Caco-2 (cell line): ENCODE measurements at regions not wholly inside any gene's neighbourhood (a gene's known extent, or its start where the extent isn't known, plus 50 kb on each side); places are given as distances from the start of the nearest gene placed in this dataset.

ENCODE experiments used
- BruUV-seq: library from RNA; stranded (reverse); fragments of 400-500 nt; replicated peaks from 2 replicates; lab custom pipeline; 2021; lab: Mats Ljungman, UMichigan
- CTCF ChIA-PET: fragments of 300-600 bp; sonication (Branson Sonifier 250); formaldehyde crosslinking; loops from one replicate; lab custom pipeline; 2022; ENCODE audit warnings: antibody characterized with exemption; lab: Charles Lee
- POLR2A ChIA-PET: fragments of 300-600 bp; sonication (Branson Sonifier 250); formaldehyde crosslinking; loops from one replicate; lab custom pipeline; 2022; ENCODE audit warnings: antibody characterized with exemption; lab: Charles Lee
- DNase-seq, 2 experiments: peaks; one replicate each; pipeline versions ENCODE4 v3.0.0 to v3.0.0-alpha.2; 2020 to 2022
- H3K27me3 ChIP-seq: replicated peaks from 2 replicates; pipeline ENCODE4 v1.6.0; 2011; ENCODE audit warnings: low read length; ENCODE audit not compliant: control insufficient read depth, insufficient read depth
- H3K36me3 ChIP-seq: 2 replicates; pipeline ENCODE4 v1.5.1; 2011; ENCODE audit warnings: low read length; ENCODE audit not compliant: control insufficient read depth, insufficient read depth
- H3K4me1 ChIP-seq: fragments of 250-450 bp; sonication (Bioruptor Pico); 2 replicates; pipeline ENCODE4 v1.5.1; 2020; ENCODE audit warnings: mild to moderate bottlenecking
- H3K4me3 ChIP-seq: 2 replicates; pipeline ENCODE4 v1.5.1; 2011; ENCODE audit warnings: low read depth, mild to moderate bottlenecking, control low read depth, low read length
- H3K9me3 ChIP-seq: fragments of 250-450 bp; sonication (Bioruptor Pico); 2 replicates; pipeline ENCODE4 v1.5.1; 2020; ENCODE audit warnings: mild to moderate bottlenecking, moderate library complexity
- H3K27ac Mint-ChIP-seq: one replicate; pipeline ENCODE4 v1.8.0; 2022; ENCODE audit warnings: mixed read lengths; ENCODE audit not compliant: unreplicated experiment
- H3K27me3 Mint-ChIP-seq: one replicate; pipeline ENCODE4 v1.8.0; 2022; ENCODE audit warnings: mixed read lengths; ENCODE audit not compliant: insufficient read depth, unreplicated experiment
- H3K36me3 Mint-ChIP-seq: one replicate; pipeline ENCODE4 v1.8.0; 2022; ENCODE audit warnings: mild to moderate bottlenecking, mixed read lengths; ENCODE audit not compliant: insufficient read depth, unreplicated experiment
- H3K4me1 Mint-ChIP-seq: one replicate; pipeline ENCODE4 v1.8.0; 2022; ENCODE audit warnings: low read depth, mixed read lengths; ENCODE audit not compliant: unreplicated experiment
- H3K4me3 Mint-ChIP-seq: one replicate; pipeline ENCODE4 v1.8.0; 2022; ENCODE audit warnings: mild to moderate bottlenecking, moderate library complexity, mixed read lengths; ENCODE audit not compliant: unreplicated experiment
- H3K9me3 Mint-ChIP-seq: one replicate; pipeline ENCODE4 v1.8.0; 2022; ENCODE audit warnings: mixed read lengths; ENCODE audit not compliant: unreplicated experiment
- intact Hi-C: fragments of 100-400 bp; cut with micrococcal nuclease; formaldehyde crosslinking; loops from one replicate; pipeline ENCODE4 v1.10.0; 2022; ENCODE audit not compliant: unreplicated experiment
- TF ChIP-seq, protein P1 (sequence below), 2 experiments: fragments of 200-600 bp in 1 of 2; IDR thresholded peaks; 1 replicate in 1 of 2; 2 replicates in 1 of 2; pipeline versions ENCODE4 v1.5.1 to v1.8.0; 2011 to 2022; ENCODE audit warnings: antibody characterized with exemption in 1 of 2, control low read depth in 1 of 2, inconsistent platforms in 1 of 2, low read depth in 1 of 2, low read length in 1 of 2, mild to moderate bottlenecking in 1 of 2, moderate library complexity in 1 of 2; ENCODE audit not compliant: insufficient read depth in 1 of 2, severe bottlenecking in 1 of 2, unreplicated experiment in 1 of 2

DNA sequence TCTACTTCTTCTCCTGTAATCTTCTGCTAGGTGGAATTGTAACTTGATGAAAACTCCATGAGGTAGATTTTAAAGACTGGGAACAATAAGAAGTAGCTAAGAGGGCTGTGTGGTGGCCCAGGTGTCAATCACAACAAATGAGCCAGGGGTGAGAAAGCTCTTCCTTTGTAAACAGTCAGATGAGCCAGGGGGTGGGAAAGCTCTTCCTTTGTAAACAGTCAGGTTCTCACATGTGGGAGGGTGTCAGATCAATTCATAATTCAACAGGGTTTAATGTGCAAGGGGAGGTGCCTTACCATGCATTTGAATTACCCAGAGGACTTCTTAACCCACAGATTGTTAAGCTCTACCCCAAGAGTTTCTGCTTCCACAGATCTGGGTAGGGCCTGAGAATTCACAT is 312.4 kb upstream of the AUTS2 start:
- BruUV-seq = no TSS peak
- TF ChIP-seq, protein P1, sequence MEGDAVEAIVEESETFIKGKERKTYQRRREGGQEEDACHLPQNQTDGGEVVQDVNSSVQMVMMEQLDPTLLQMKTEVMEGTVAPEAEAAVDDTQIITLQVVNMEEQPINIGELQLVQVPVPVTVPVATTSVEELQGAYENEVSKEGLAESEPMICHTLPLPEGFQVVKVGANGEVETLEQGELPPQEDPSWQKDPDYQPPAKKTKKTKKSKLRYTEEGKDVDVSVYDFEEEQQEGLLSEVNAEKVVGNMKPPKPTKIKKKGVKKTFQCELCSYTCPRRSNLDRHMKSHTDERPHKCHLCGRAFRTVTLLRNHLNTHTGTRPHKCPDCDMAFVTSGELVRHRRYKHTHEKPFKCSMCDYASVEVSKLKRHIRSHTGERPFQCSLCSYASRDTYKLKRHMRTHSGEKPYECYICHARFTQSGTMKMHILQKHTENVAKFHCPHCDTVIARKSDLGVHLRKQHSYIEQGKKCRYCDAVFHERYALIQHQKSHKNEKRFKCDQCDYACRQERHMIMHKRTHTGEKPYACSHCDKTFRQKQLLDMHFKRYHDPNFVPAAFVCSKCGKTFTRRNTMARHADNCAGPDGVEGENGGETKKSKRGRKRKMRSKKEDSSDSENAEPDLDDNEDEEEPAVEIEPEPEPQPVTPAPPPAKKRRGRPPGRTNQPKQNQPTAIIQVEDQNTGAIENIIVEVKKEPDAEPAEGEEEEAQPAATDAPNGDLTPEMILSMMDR (IDR thresholded peaks at IDR 0.05; ENCODE audit: insufficient read depth in 1 of 2, low read depth in 1 of 2, low read length in 1 of 2, severe bottlenecking in 1 of 2, unreplicated experiment in 1 of 2) = no peak
- H3K36me3 Mint-ChIP-seq = no peaks in the 10 kb centered on the region
- DNase-seq = no peak
- no peaks in the 10 kb centered on the region for H3K27me3 ChIP-seq
- intact Hi-C loops = no loop called here
- H3K27me3 Mint-ChIP-seq = no peaks in the 10 kb centered on the region
- no peak overlapping the region for H3K4me3 Mint-ChIP-seq
- H3K4me3 ChIP-seq = no peak overlapping the region
- no peaks in the 10 kb centered on the region for H3K4me1 ChIP-seq
- H3K36me3 ChIP-seq = no peaks in the 10 kb centered on the region
- ChIA-PET CTCF (no interaction called here), POLR2A (no interaction called here)
- H3K9me3 ChIP-seq = no peaks in the 10 kb centered on the region
- H3K27ac Mint-ChIP-seq = no peak overlapping the region
- H3K4me1 Mint-ChIP-seq = no peaks in the 10 kb centered on the region
- H3K9me3 Mint-ChIP-seq = peaks cover 19% of the 10 kb centered on the region

DNA sequence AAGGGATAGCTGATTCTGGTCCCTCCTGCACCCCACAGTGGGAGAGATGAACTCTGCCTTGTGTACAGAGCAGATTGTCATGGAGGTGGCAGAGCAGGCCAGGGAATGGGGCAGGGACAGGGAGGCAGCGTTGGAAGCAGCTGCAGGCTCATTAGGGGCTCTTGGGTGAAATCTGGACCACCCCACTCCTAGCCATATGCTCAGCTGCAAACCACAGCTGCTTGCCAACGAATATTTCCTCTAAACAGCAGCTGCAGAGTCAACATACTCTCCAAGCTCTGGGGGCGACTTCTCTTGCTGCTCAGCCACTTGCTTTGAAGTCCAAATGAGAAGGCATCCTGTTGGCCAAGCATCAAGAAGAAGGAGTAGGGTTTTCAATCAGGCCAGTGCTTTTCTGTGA is 302.3 kb upstream of the AUTS2 start:
- BruUV-seq = no TSS peak
- H3K4me1 Mint-ChIP-seq = no peaks in the 10 kb centered on the region
- no peaks in the 10 kb centered on the region for H3K9me3 ChIP-seq
- no peaks in the 10 kb centered on the region for H3K36me3 Mint-ChIP-seq
- no peaks in the 10 kb centered on the region for H3K9me3 Mint-ChIP-seq
- no peak overlapping the region for H3K4me3 ChIP-seq
- H3K27me3 ChIP-seq = no peaks in the 10 kb centered on the region
- ChIA-PET CTCF (no interaction called here), POLR2A (no interaction called here)
- no peaks in the 10 kb centered on the region for H3K27me3 Mint-ChIP-seq
- intact Hi-C loops = no loop called here
- no peaks in the 10 kb centered on the region for H3K36me3 ChIP-seq
- TF ChIP-seq, protein P1 (IDR thresholded peaks at IDR 0.05; ENCODE audit: insufficient read depth in 1 of 2, low read depth in 1 of 2, low read length in 1 of 2, severe bottlenecking in 1 of 2, unreplicated experiment in 1 of 2) = no peak
- no peak for DNase-seq
- H3K27ac Mint-ChIP-seq = no peak overlapping the region
- no peaks in the 10 kb centered on the region for H3K4me1 ChIP-seq
- no peak overlapping the region for H3K4me3 Mint-ChIP-seq

DNA sequence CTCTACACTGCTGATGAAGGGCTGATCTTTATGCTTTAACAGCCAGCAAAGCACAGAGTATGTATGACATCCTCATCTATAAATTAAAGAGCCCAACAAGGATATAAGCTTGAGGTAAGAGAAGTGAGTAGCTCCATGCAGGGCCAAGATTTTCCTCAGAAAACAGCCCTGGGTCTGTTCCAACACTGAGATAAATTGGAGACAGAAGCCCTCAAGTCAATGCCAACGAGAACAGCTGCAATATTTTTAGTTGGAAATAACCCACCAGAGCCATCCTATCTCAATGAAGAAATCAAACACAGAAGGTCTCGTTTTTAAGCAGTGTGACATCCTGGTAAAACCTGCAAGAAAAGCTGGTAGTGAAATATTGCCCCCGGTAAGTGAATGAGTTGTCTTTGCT is 297.0 kb upstream of the AUTS2 start:
- CTCF ChIA-PET = no interaction called here
- no peak overlapping the region for H3K4me3 Mint-ChIP-seq

More for the DNA sequence above, 297.0 kb upstream of the AUTS2 start:
- H3K4me1 ChIP-seq = no peaks in the 10 kb centered on the region
- POLR2A ChIA-PET = no interaction called here
- Mint-ChIP-seq H3K27ac (no peak overlapping the region), H3K4me1 (no peaks in the 10 kb centered on the region), H3K27me3 (no peaks in the 10 kb centered on the region), H3K9me3 (no peaks in the 10 kb centered on the region), H3K36me3 (no peaks in the 10 kb centered on the region)
- H3K36me3 ChIP-seq = no peaks in the 10 kb centered on the region
- H3K27me3 ChIP-seq = no peaks in the 10 kb centered on the region
- H3K9me3 ChIP-seq = no peaks in the 10 kb centered on the region
- no peak overlapping the region for H3K4me3 ChIP-seq
- TF ChIP-seq, protein P1 (IDR thresholded peaks at IDR 0.05; ENCODE audit: insufficient read depth in 1 of 2, low read depth in 1 of 2, low read length in 1 of 2, severe bottlenecking in 1 of 2, unreplicated experiment in 1 of 2) = no peak
- DNase-seq = no peak
- intact Hi-C loops = no loop called here
- BruUV-seq = no TSS peak
